Stimulated activated CD4-positive, alpha-beta T cell treated with anti-CD3 and anti-CD28 coated beads, Interleukin-4, amount 100 ng/mL, for 48 hours (primary cell): ENCODE measurements at regions not wholly inside any gene's neighbourhood (a gene's known extent, or its start where the extent isn't known, plus 50 kb on each side); places are given as distances from the start of the nearest gene placed in this dataset.
"Not testable (repeated sequence)": the region's sequence is repeated elsewhere in the genome, so short reads cannot be mapped to it uniquely, and the experiment has no call there.

Experiments used
- DNase-seq, 2 donors: peaks; one replicate each; pipeline ENCODE4 v3.0.0-alpha.2; 2020; ENCODE audit warnings: low read depth in 2 of 2

GRCh38 chr4:1524761-1525160 lies 118.5 kb upstream of the NKX1-1 start:
- no peak for DNase-seq

GRCh38 chr4:1523907-1524636 lies 117.8 kb upstream of the NKX1-1 start:
- DNase-seq, result no peak

GRCh38 chr4:1523506-1523905 lies 117.3 kb upstream of the NKX1-1 start:
- no peak for DNase-seq

- DNase-seq, result no peak
These were observed 116.8 kb upstream of the NKX1-1 start for GRCh38 chr4:1523033-1523432.

- no peak for DNase-seq
These were observed 116.4 kb upstream of the NKX1-1 start for GRCh38 chr4:1522606-1523005.

GRCh38 chr4:1521821-1522361 lies 115.6 kb upstream of the NKX1-1 start:
- no peak for DNase-seq

- not testable (repeated sequence) for DNase-seq
These were observed 114.7 kb upstream of the NKX1-1 start for GRCh38 chr4:1520795-1521576.

GRCh38 chr4:1519787-1520661 lies 113.8 kb upstream of the NKX1-1 start:
- DNase-seq, result no peak

- DNase-seq, result no peak
These were observed 112.9 kb upstream of the NKX1-1 start for GRCh38 chr4:1518997-1519700.

- no peak for DNase-seq
These were observed 111.6 kb upstream of the NKX1-1 start for GRCh38 chr4:1517592-1518411.

- DNase-seq, result no peak
These were observed 110.7 kb upstream of the NKX1-1 start for GRCh38 chr4:1516881-1517480.

GRCh38 chr4:1516261-1516660 lies 110.0 kb upstream of the NKX1-1 start:
- no peak for DNase-seq

- DNase-seq, result no peak
These were observed 109.5 kb upstream of the NKX1-1 start for GRCh38 chr4:1515763-1516162.

GRCh38 chr4:1515156-1515555 lies 108.9 kb upstream of the NKX1-1 start:
- no peak for DNase-seq

GRCh38 chr4:1514612-1515011 lies 108.4 kb upstream of the NKX1-1 start:
- DNase-seq, result no peak

GRCh38 chr4:1513936-1514483 lies 107.8 kb upstream of the NKX1-1 start:
- no peak for DNase-seq

GRCh38 chr4:1512738-1513660 lies 106.8 kb upstream of the NKX1-1 start:
- DNase-seq, result peak; percentile 49 to 51

GRCh38 chr4:1512051-1512737 lies 106.0 kb upstream of the NKX1-1 start:
- DNase-seq, result no peak
